ENCODE measurements at regions not wholly inside any gene's neighbourhood (a gene's known extent, or its start where the extent isn't known, plus 50 kb on each side); places are given as distances from the start of the nearest gene placed in this dataset.

- no peak for DNase-seq
Observed at GRCh38 chr6:122308074-122308473, 91.4 kb upstream of the HSF2 start.

- DNase-seq: no peak
Observed at GRCh38 chr6:122315842-122316241, 83.6 kb upstream of the HSF2 start.

- no peak for DNase-seq
Observed at GRCh38 chr6:122322824-122323223, 76.6 kb upstream of the HSF2 start.

- no peak for DNase-seq
Observed at GRCh38 chr6:122323361-122323760, 76.1 kb upstream of the HSF2 start.

GRCh38 chr6:122330315-122330714 lies 69.1 kb upstream of the HSF2 start:
- DNase-seq: no peak

GRCh38 chr6:122337645-122338044 lies 61.8 kb upstream of the HSF2 start:
- DNase-seq: no peak

GRCh38 chr6:122339661-122340060 lies 59.8 kb upstream of the HSF2 start:
- DNase-seq: no peak

GRCh38 chr6:122347280-122347679 lies 52.2 kb upstream of the HSF2 start:
- no peak for DNase-seq

GRCh38 chr6:122347751-122348150 lies 51.7 kb upstream of the HSF2 start:
- no peak for DNase-seq

Data from NCI-H226 (cell line).